ENCODE measurements at regions not wholly inside any gene's neighbourhood (a gene's known extent, or its start where the extent isn't known, plus 50 kb on each side); places are given as distances from the start of the nearest gene placed in this dataset.
A peak's percentile ranks its signal among the peaks of the same experiment; 100 is the strongest.

- WGBS (ENCODE audit: low lambda C conversion rate, missing lambda C conversion rate): 27% methylated on average over 3 of the region's 3 CpGs
- Histone ChIP-seq H3K27me3 (no peaks in the 10 kb centered on the region), H3K9me2 (replicated peaks; ENCODE audit: insufficient read depth) (no peaks in the 10 kb centered on the region), H3K27ac (no peak overlapping the region), H3K4me3 (no peak overlapping the region), H2AFZ (no peak overlapping the region), H3K9me3 (ENCODE audit: low read depth) (no peaks in the 10 kb centered on the region), H4K20me1 (ENCODE audit: insufficient read depth, poor library complexity, severe bottlenecking) (no peaks in the 10 kb centered on the region), H3K4me2 (peak overlapping the region; percentile 36), H3K4me1 (ENCODE audit: insufficient read depth) (peaks cover 8% of the 10 kb centered on the region), H3K79me2 (no peaks in the 10 kb centered on the region), H3K36me3 (replicated peaks; ENCODE audit: insufficient read depth, low read depth) (no peaks in the 10 kb centered on the region)
- no peak for DNase-seq (ENCODE audit: low spot score)
- TF ChIP-seq EZH2phosphoT487 (IDR thresholded peaks at IDR 0.05; ENCODE audit: low read depth, severe bottlenecking, unreplicated experiment): no peak
These were observed 1336.0 kb upstream of the CDH8 start for GRCh38 chr16:63372283-63372682.

GRCh38 chr16:63365649-63366304 is 1329.5 kb upstream of the CDH8 start:
- Histone ChIP-seq H3K9me3 (ENCODE audit: low read depth) (no peaks in the 10 kb centered on the region), H3K4me2 (no peak overlapping the region), H3K79me2 (no peaks in the 10 kb centered on the region), H3K27ac (no peak overlapping the region), H4K20me1 (ENCODE audit: insufficient read depth, poor library complexity, severe bottlenecking) (no peaks in the 10 kb centered on the region), H2AFZ (no peak overlapping the region), H3K27me3 (no peaks in the 10 kb centered on the region), H3K4me3 (no peak overlapping the region), H3K36me3 (replicated peaks; ENCODE audit: insufficient read depth, low read depth) (no peaks in the 10 kb centered on the region), H3K4me1 (ENCODE audit: insufficient read depth) (no peaks in the 10 kb centered on the region), H3K9me2 (replicated peaks; ENCODE audit: insufficient read depth) (no peaks in the 10 kb centered on the region)
- 79% methylated on average over 4 of the region's 4 CpGs for WGBS (ENCODE audit: low lambda C conversion rate, missing lambda C conversion rate)
- no peak for TF ChIP-seq CTCF (IDR thresholded peaks at IDR 0.05; ENCODE audit: poor library complexity)
- no peak for TF ChIP-seq EZH2 (IDR thresholded peaks at IDR 0.05; ENCODE audit: borderline replicate concordance)
- no peak for TF ChIP-seq EZH2phosphoT487 (IDR thresholded peaks at IDR 0.05; ENCODE audit: low read depth, severe bottlenecking, unreplicated experiment)
- DNase-seq (ENCODE audit: low spot score): no peak

DNA sequence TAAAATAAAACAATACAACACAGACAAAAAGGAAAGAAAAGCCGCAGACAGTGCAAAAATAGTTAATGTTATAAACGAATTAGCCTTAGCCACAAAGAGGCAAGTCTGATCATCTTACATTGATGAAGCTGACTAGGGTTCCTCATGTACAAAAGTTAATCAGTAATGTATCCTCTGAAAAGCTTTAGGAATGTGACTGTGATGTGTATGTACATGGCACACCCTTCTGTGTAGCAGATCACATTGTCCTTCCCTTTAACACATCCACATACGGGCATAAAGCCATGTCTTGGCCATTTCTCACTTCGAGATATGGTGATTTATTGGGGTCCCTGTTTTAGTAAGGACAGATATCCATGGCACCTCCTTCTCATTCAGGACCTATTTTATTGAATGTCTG is 1327.5 kb upstream of the CDH8 start:
- 68% methylated on average over 4 of the region's 4 CpGs for WGBS (ENCODE audit: low lambda C conversion rate, missing lambda C conversion rate)
- Histone ChIP-seq H3K4me2 (no peak overlapping the region), H3K4me1 (ENCODE audit: insufficient read depth) (no peaks in the 10 kb centered on the region), H3K36me3 (replicated peaks; ENCODE audit: insufficient read depth, low read depth) (no peaks in the 10 kb centered on the region), H3K9me3 (ENCODE audit: low read depth) (no peaks in the 10 kb centered on the region), H3K79me2 (no peaks in the 10 kb centered on the region), H4K20me1 (ENCODE audit: insufficient read depth, poor library complexity, severe bottlenecking) (no peaks in the 10 kb centered on the region), H3K27ac (peak overlapping the region; percentile 7), H3K27me3 (no peaks in the 10 kb centered on the region), H3K9me2 (replicated peaks; ENCODE audit: insufficient read depth) (no peaks in the 10 kb centered on the region), H2AFZ (no peak overlapping the region), H3K4me3 (no peak overlapping the region)
- no peak for DNase-seq (ENCODE audit: low spot score)
- no peak for TF ChIP-seq EZH2phosphoT487 (IDR thresholded peaks at IDR 0.05; ENCODE audit: low read depth, severe bottlenecking, unreplicated experiment)
- TF ChIP-seq CTCF (IDR thresholded peaks at IDR 0.05; ENCODE audit: poor library complexity): no peak
- TF ChIP-seq EZH2 (IDR thresholded peaks at IDR 0.05; ENCODE audit: borderline replicate concordance): no peak

GRCh38 chr16:63361032-63361624 is 1324.9 kb upstream of the CDH8 start:
- TF ChIP-seq CTCF (IDR thresholded peaks at IDR 0.05; ENCODE audit: poor library complexity) (peak; percentile 96), EZH2 (IDR thresholded peaks at IDR 0.05; ENCODE audit: borderline replicate concordance) (no peak), EZH2phosphoT487 (IDR thresholded peaks at IDR 0.05; ENCODE audit: low read depth, severe bottlenecking, unreplicated experiment) (no peak)
- no peak overlapping the region for H3K4me3 ChIP-seq
- no peak overlapping the region for H2AFZ ChIP-seq
- no peaks in the 10 kb centered on the region for H3K27me3 ChIP-seq
- H3K9me3 ChIP-seq (ENCODE audit: low read depth): no peaks in the 10 kb centered on the region
- H3K27ac ChIP-seq: no peak overlapping the region
- peak; percentile 68 for DNase-seq (ENCODE audit: low spot score)
- 0% methylated on average over 1 of the region's 1 CpG for WGBS (ENCODE audit: low lambda C conversion rate, missing lambda C conversion rate)
- H3K4me2 ChIP-seq: no peak overlapping the region
- H3K4me1 ChIP-seq (ENCODE audit: insufficient read depth): no peaks in the 10 kb centered on the region
- H4K20me1 ChIP-seq (ENCODE audit: insufficient read depth, poor library complexity, severe bottlenecking): no peaks in the 10 kb centered on the region
- H3K79me2 ChIP-seq: no peaks in the 10 kb centered on the region
- H3K9me2 ChIP-seq (replicated peaks; ENCODE audit: insufficient read depth): no peaks in the 10 kb centered on the region
- H3K36me3 ChIP-seq (replicated peaks; ENCODE audit: insufficient read depth, low read depth): no peaks in the 10 kb centered on the region
